ENCODE measurements at regions not wholly inside any gene's neighbourhood (a gene's known extent, or its start where the extent isn't known, plus 50 kb on each side); places are given as distances from the start of the nearest gene placed in this dataset.
"Not testable (repeated sequence)": the region's sequence is repeated elsewhere in the genome, so short reads cannot be mapped to it uniquely, and the experiment has no call there.

- no peak for TF ChIP-seq SPI1 (IDR thresholded peaks at IDR 0.05; ENCODE audit: borderline replicate concordance, low read depth)
- TF ChIP-seq CTCF (IDR thresholded peaks at IDR 0.05; ENCODE audit: insufficient read depth, low read length): no peak
- no peak for TF ChIP-seq REST (IDR thresholded peaks at IDR 0.05; ENCODE audit: insufficient replicate concordance, low read depth)
- no peak overlapping the region for H3K27ac ChIP-seq (replicated peaks)
- H3K27me3 ChIP-seq (ENCODE audit: insufficient read depth, poor library complexity, severe bottlenecking): no peaks in the 10 kb centered on the region
- DNase-seq (ENCODE audit: low read depth in 1 of 2, low spot score in 1 of 2): no peak
- H3K4me3 ChIP-seq (replicated peaks; ENCODE audit: insufficient read depth, low read length): no peak overlapping the region
Observed at GRCh38 chr14:82963756-82964155, 1430.1 kb upstream of the SEL1L start.

- no peak for DNase-seq (ENCODE audit: low read depth in 1 of 2, low spot score in 1 of 2)
- H3K27me3 ChIP-seq (ENCODE audit: insufficient read depth, poor library complexity, severe bottlenecking): no peaks in the 10 kb centered on the region
- TF ChIP-seq SPI1 (IDR thresholded peaks at IDR 0.05; ENCODE audit: borderline replicate concordance, low read depth) (no peak), CTCF (IDR thresholded peaks at IDR 0.05; ENCODE audit: insufficient read depth, low read length) (no peak), GABPA (IDR thresholded peaks at IDR 0.05; ENCODE audit: low read depth) (no peak), REST (IDR thresholded peaks at IDR 0.05; ENCODE audit: insufficient replicate concordance, low read depth) (no peak), POLR2AphosphoS5 (IDR thresholded peaks at IDR 0.05; ENCODE audit: low read depth) (no peak)
- no peak overlapping the region for H3K4me3 ChIP-seq (replicated peaks; ENCODE audit: insufficient read depth, low read length)
- no peak overlapping the region for H3K27ac ChIP-seq (replicated peaks)
Observed at GRCh38 chr14:82987502-82988124, 1454.0 kb upstream of the SEL1L start.

GRCh38 chr14:82994547-82994946, 1460.9 kb upstream of the SEL1L start:
- DNase-seq (ENCODE audit: low read depth in 1 of 2, low spot score in 1 of 2); H3K4me3 ChIP-seq (replicated peaks; ENCODE audit: insufficient read depth, low read length); H3K27ac ChIP-seq (replicated peaks); H3K27me3 ChIP-seq (ENCODE audit: insufficient read depth, poor library complexity, severe bottlenecking): not testable (repeated sequence)

- no peak overlapping the region for H3K4me3 ChIP-seq (replicated peaks; ENCODE audit: insufficient read depth, low read length)
- H3K27ac ChIP-seq (replicated peaks): no peak overlapping the region
- TF ChIP-seq GABPA (IDR thresholded peaks at IDR 0.05; ENCODE audit: low read depth) (no peak), CTCF (IDR thresholded peaks at IDR 0.05; ENCODE audit: insufficient read depth, low read length) (no peak), REST (IDR thresholded peaks at IDR 0.05; ENCODE audit: insufficient replicate concordance, low read depth) (no peak), POLR2AphosphoS5 (IDR thresholded peaks at IDR 0.05; ENCODE audit: low read depth) (no peak), SPI1 (IDR thresholded peaks at IDR 0.05; ENCODE audit: borderline replicate concordance, low read depth) (no peak)
- H3K27me3 ChIP-seq (ENCODE audit: insufficient read depth, poor library complexity, severe bottlenecking): no peaks in the 10 kb centered on the region
- peak; percentile 3 to 39 for DNase-seq (ENCODE audit: low read depth in 1 of 2, low spot score in 1 of 2)
Observed at GRCh38 chr14:82999802-83000201, 1466.1 kb upstream of the SEL1L start.
